GM23248 (cell line): ENCODE measurements at regions not wholly inside any gene's neighbourhood (a gene's known extent, or its start where the extent isn't known, plus 50 kb on each side); places are given as distances from the start of the nearest gene placed in this dataset.
"Not testable (repeated sequence)": the region's sequence is repeated elsewhere in the genome, so short reads cannot be mapped to it uniquely, and the experiment has no call there.

ENCODE experiments used
- DNase-seq: peaks from one replicate; pipeline ENCODE4 v3.0.0-alpha.2; 2015
- H2AFZ ChIP-seq: fragments of 200-600 bp; sonication (generic); 2 replicates; pipeline ENCODE4 v1.6.1; 2016; ENCODE audit warnings: antibody characterized with exemption
- H3F3A ChIP-seq: fragments of 200-600 bp; sonication (generic); 2 replicates; pipeline ENCODE4 v1.6.1; 2016; ENCODE audit warnings: mild to moderate bottlenecking, antibody characterized with exemption, mixed run types; ENCODE audit not compliant: insufficient read depth
- H3K27ac ChIP-seq: fragments of 200-600 bp; sonication (generic); 2 replicates; pipeline ENCODE4 v1.5.1; 2016; ENCODE audit warnings: mild to moderate bottlenecking
- H3K27me3 ChIP-seq: fragments of 200-600 bp; sonication (generic); replicated peaks from 2 replicates; pipeline ENCODE4 v1.6.1; 2016; ENCODE audit warnings: mild to moderate bottlenecking; ENCODE audit not compliant: insufficient read depth
- H3K36me3 ChIP-seq: fragments of 200-600 bp; sonication (generic); 2 replicates; pipeline ENCODE4 v1.6.1; 2016; ENCODE audit warnings: low read depth, mild to moderate bottlenecking
- H3K4me1 ChIP-seq: fragments of 200-600 bp; sonication (generic); 2 replicates; pipeline ENCODE4 v1.6.1; 2016; ENCODE audit warnings: mild to moderate bottlenecking; ENCODE audit not compliant: insufficient read depth
- H3K4me2 ChIP-seq: fragments of 200-600 bp; sonication (generic); one replicate; pipeline ENCODE4 v1.6.1; 2016; ENCODE audit warnings: mild to moderate bottlenecking; ENCODE audit not compliant: unreplicated experiment
- H3K4me3 ChIP-seq: fragments of 200-600 bp; sonication (generic); 2 replicates; pipeline ENCODE4 v1.5.1; 2016; ENCODE audit warnings: mild to moderate bottlenecking
- H3K79me2 ChIP-seq: fragments of 200-600 bp; sonication (generic); 2 replicates; pipeline ENCODE4 v1.6.1; 2016; ENCODE audit warnings: mild to moderate bottlenecking; ENCODE audit not compliant: insufficient read depth
- H3K9ac ChIP-seq: fragments of 200-600 bp; sonication (generic); 2 replicates; pipeline ENCODE4 v1.6.1; 2016; ENCODE audit warnings: mild to moderate bottlenecking
- H3K9me2 ChIP-seq: fragments of 200-600 bp; sonication (generic); 2 replicates; pipeline ENCODE4 v1.6.1; 2016; ENCODE audit warnings: mixed run types, mild to moderate bottlenecking, moderate library complexity; ENCODE audit not compliant: insufficient read depth
- H3K9me3 ChIP-seq: fragments of 200-600 bp; sonication (generic); one replicate; pipeline ENCODE4 v1.6.1; 2017; ENCODE audit warnings: low read depth
- H4K20me1 ChIP-seq: fragments of 200-600 bp; sonication (generic); 2 replicates; pipeline ENCODE4 v1.6.0; 2016; ENCODE audit not compliant: insufficient read depth
- WGBS, 2 experiments: methylation state at CpG; one replicate each; pipeline ENCODE4 v1.1.6; 2015 to 2017; ENCODE audit warnings: low lambda C conversion rate in 2 of 2, low coverage in 1 of 2; ENCODE audit errors: missing lambda C conversion rate in 2 of 2; 5-methylcytosine and 5-hydroxymethylcytosine counted together
- in situ Hi-C: fragments of 300-500 bp; cut with MboI; formaldehyde crosslinking; loops from 2 replicates; pipeline ENCODE4 v1.15.0; 2020

DNA sequence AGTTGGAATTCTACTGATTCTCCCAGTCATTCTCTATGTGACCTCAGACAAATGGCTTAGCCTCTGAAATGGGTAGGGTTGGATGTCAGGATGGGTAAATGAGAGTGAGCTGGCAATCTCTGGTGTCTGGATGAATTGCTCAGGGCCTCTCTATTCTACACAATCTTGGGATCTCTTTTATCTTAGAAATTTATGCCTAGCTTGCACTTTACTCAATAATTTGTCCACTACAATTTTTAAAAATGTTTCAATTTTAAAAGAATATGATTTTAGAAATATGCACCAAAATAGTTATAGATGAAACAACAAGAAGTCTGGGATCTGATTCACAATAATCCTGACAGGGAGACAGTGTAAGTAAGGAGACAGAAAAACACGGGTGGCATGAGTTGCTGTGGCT lies 134.1 kb downstream of the KLRB1 start:
- not testable (repeated sequence) for DNase-seq

DNA sequence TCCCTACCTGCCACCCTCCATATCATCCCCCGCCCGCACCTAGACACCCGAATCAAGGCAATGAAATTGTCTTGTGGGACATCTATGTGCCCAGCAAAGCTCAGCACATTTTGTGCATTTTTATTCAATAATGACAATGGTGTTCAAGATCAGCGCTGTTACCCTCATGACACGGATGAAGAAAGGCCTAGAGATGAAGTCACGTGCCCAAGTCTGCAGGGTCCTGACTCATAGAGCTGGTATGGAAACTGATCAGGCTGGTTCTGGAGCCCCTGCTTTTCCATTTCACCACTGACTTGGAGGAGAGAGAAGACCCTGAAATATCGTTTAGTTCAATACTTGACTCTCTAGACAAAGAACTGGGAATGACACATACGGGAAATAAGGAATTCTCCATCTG lies 136.2 kb downstream of the KLRB1 start:
- H3K27ac ChIP-seq, H3F3A ChIP-seq, DNase-seq, H3K9me2 ChIP-seq, H3K36me3 ChIP-seq, H4K20me1 ChIP-seq, H2AFZ ChIP-seq, H3K4me2 ChIP-seq, H3K4me3 ChIP-seq, H3K4me1 ChIP-seq, H3K79me2 ChIP-seq, H3K9me3 ChIP-seq, H3K27me3 ChIP-seq, H3K9ac ChIP-seq: not testable (repeated sequence)
- in situ Hi-C loops: loop anchor here (25.0 kb wide), 1 partner anchor 134 kb away; no protein-coding TSS in a partner anchor
- 68 to 78% methylated on average over 8 of the region's 8 CpGs for WGBS, 2 experiments

More for the DNA sequence above, 134.1 kb downstream of the KLRB1 start:
- not testable (repeated sequence) for H3K4me1 ChIP-seq, H3K36me3 ChIP-seq, H3K27ac ChIP-seq, H3K79me2 ChIP-seq, H3K9ac ChIP-seq, H3K9me3 ChIP-seq, H3F3A ChIP-seq, H3K4me3 ChIP-seq, H3K27me3 ChIP-seq, H3K9me2 ChIP-seq, H3K4me2 ChIP-seq, H2AFZ ChIP-seq, H4K20me1 ChIP-seq
- in situ Hi-C loops: loop anchor here (25.0 kb wide), 1 partner anchor 136 kb away; no protein-coding TSS in a partner anchor
- 13 to 41% methylated on average over 1 of the region's 1 CpG for WGBS, 2 experiments

DNA sequence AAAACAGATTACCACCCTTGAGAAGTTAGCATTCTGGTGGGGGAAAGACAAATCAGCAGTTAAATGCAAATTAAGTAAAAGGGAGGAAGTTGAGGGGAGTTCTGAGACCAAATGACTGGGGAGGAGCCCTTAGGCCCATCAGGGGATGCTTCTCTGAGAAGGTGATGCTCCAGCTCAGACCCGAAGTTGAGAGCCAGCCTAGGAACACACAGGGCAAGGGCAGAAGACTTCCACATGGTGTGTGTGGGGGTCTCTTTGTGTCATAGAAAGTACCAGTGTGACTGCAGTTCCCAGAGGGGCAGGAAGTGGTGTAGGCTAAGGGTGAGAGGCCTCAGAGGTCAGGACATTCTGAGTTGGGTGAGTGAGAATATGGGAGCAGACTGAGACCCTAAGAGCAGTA lies 137.3 kb downstream of the KLRB1 start:
- not testable (repeated sequence) for H3K4me2 ChIP-seq, H3K4me3 ChIP-seq, H3K27me3 ChIP-seq, H3K79me2 ChIP-seq, H3F3A ChIP-seq, H4K20me1 ChIP-seq, H2AFZ ChIP-seq, H3K36me3 ChIP-seq, H3K9me3 ChIP-seq, H3K9me2 ChIP-seq, H3K9ac ChIP-seq, H3K4me1 ChIP-seq, H3K27ac ChIP-seq, DNase-seq
- in situ Hi-C loops: loop anchor here (25.0 kb wide), 1 partner anchor 133 kb away; no protein-coding TSS in a partner anchor
- 56 to 64% methylated on average over 1 of the region's 1 CpG for WGBS, 2 experiments

DNA sequence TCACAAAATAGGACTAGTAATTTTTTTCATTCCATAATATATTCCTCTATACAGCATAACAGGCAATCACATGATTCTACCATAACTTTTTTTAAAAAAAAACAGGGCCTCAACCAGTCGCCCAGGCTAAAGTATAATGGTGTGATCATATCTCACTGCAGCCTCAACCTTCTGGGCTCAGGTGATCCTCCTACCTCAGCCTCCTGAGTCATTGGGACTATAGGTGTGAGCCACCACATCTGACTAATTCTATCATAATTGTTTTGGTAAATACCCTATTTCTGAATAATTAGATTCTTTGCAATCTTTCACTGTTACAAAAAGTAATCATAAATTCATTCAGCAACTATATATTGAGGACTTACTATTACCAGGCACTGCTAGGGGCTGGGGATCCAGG lies 137.8 kb downstream of the KLRB1 start:
- H3K36me3 ChIP-seq, H3K9ac ChIP-seq, H3K4me3 ChIP-seq, H3K27ac ChIP-seq, H3K9me2 ChIP-seq, H4K20me1 ChIP-seq, H2AFZ ChIP-seq, H3K9me3 ChIP-seq, H3F3A ChIP-seq, H3K4me1 ChIP-seq, H3K4me2 ChIP-seq, DNase-seq, H3K79me2 ChIP-seq, H3K27me3 ChIP-seq: not testable (repeated sequence)
- in situ Hi-C loops: loop anchor here (25.0 kb wide), 1 partner anchor 133 kb away; no protein-coding TSS in a partner anchor
- WGBS, 2 experiments: 18 to 21% methylated on average over 1 of the region's 1 CpG

DNA sequence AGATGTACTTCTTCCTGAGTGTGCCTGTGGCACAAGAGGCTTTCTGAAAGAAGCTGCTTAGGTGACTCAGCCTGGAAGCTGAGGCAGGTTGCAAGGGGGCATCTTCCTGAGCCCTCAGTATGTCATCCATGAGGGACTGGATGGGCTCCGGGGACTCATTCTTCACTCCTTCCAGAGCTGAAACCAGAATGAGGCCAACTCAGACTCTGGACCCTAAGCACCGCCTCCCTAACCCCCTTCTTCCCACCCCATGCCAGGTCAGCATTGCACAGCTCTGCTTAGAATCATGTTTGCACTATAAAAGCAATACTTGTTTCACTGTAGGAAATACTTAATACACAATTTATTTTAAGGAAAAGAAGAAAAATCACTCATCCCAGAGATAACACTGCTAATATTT lies 138.3 kb downstream of the KLRB1 start:
- not testable (repeated sequence) for H3K27me3 ChIP-seq, DNase-seq, H3K9me2 ChIP-seq, H2AFZ ChIP-seq, H3K4me3 ChIP-seq, H3K79me2 ChIP-seq, H3F3A ChIP-seq, H3K36me3 ChIP-seq, H3K9me3 ChIP-seq, H3K9ac ChIP-seq, H3K4me1 ChIP-seq, H3K4me2 ChIP-seq, H4K20me1 ChIP-seq, H3K27ac ChIP-seq
- in situ Hi-C loops: loop anchor here (25.0 kb wide), 1 partner anchor 132 kb away; no protein-coding TSS in a partner anchor
- 10 to 23% methylated on average over 2 of the region's 2 CpGs for WGBS, 2 experiments

DNA sequence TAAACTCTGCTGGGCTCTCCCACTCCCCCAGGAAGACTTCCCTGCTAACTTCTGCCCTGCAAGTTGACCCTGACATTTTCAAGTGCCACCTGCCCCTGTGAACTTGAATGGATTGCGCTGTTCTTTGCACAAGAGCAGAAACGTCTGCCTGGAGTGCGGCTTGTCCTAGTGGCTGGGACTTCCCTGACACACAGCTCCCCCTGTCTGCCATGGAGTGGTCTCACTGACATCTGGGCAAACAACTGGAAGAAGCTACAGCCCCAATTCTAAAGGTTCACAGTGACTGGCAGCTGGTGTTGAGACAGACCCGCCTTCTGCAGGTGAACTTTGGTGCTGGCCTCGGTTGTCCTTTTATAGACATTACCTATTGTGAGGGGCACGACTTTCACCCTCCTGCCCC lies 138.7 kb downstream of the KLRB1 start:
- WGBS, 2 experiments: 24 to 25% methylated on average over 6 of the region's 6 CpGs
- in situ Hi-C loops: loop anchor here (25.0 kb wide), 1 partner anchor 132 kb away; no protein-coding TSS in a partner anchor

DNA sequence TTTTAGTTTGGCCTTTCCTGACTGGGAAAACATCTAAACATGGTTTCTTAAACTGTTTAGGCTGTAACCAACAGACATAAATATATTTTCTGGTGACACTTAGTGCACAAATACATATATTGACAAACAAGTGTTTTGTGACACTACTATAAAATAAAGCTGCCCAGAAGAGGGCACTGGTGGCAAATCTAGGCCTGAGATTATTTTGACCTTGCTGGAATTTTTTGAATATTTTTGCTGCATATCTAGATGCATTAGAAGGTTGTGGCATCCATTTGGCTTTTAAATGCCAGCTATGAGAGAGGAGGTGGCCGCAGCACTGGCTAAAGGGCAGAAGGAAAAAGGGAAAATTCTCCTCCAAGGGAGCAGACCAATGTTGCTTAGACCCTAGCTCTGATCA lies 139.6 kb downstream of the KLRB1 start:
- in situ Hi-C loops: loop anchor here (25.0 kb wide), 1 partner anchor 131 kb away; no protein-coding TSS in a partner anchor
- not testable (repeated sequence) for H3K4me2 ChIP-seq, H3K36me3 ChIP-seq, H3K4me1 ChIP-seq, H3K4me3 ChIP-seq, H3K9me3 ChIP-seq, DNase-seq, H3K27ac ChIP-seq, H3F3A ChIP-seq, H3K79me2 ChIP-seq, H4K20me1 ChIP-seq, H2AFZ ChIP-seq, H3K27me3 ChIP-seq, H3K9ac ChIP-seq, H3K9me2 ChIP-seq
- WGBS, 2 experiments: 57 to 80% methylated on average over 1 of the region's 1 CpG

More for the DNA sequence above, 138.7 kb downstream of the KLRB1 start:
- H3K79me2 ChIP-seq, H4K20me1 ChIP-seq, H3K9ac ChIP-seq, H3K27me3 ChIP-seq, H3K4me2 ChIP-seq, H3K9me2 ChIP-seq, H3K4me1 ChIP-seq, H3K36me3 ChIP-seq, H2AFZ ChIP-seq, H3K27ac ChIP-seq, H3K9me3 ChIP-seq, H3K4me3 ChIP-seq, H3F3A ChIP-seq: not testable (repeated sequence)
- peak; percentile 49 for DNase-seq
